Erythroblast (primary cell): ENCODE measurements at regions not wholly inside any gene's neighbourhood (a gene's known extent, or its start where the extent isn't known, plus 50 kb on each side); places are given as distances from the start of the nearest gene placed in this dataset.
"Not testable (repeated sequence)": the region's sequence is repeated elsewhere in the genome, so short reads cannot be mapped to it uniquely, and the experiment has no call there.

Experiments used
- GATA1 ChIP-seq: IDR thresholded peaks from 2 replicates; pipeline ENCODE4 v1.6.1; 2011; ENCODE audit warnings: low read depth, mild to moderate bottlenecking, control low read depth, low read length, moderate library complexity
- POLR2A ChIP-seq: IDR thresholded peaks from 2 replicates; pipeline ENCODE4 v1.6.1; 2011; ENCODE audit warnings: mild to moderate bottlenecking, low read length

DNA sequence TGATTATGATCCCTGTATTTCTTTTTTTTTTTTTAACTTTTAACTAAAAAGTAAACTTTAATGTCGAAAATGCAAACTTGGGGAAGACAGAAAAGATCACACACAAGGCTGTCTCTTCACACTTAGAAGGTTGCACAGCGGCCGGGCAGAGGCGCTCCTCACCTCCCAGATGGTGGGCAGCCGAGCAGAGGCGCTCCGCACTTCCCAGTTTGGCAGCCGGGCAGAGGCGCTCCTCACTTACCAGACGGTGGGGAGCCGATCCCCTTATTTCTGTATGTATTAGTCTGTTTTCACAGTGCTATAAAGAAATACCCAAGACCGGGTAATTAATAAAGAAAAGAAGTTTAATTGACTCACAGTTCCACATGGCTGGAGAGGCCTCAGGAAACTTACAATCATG lies 805.6 kb upstream of the SPRY2 start:
- TF ChIP-seq POLR2A, GATA1: not testable (repeated sequence)
